GM21737 (cell line): ENCODE measurements at regions not wholly inside any gene's neighbourhood (a gene's known extent, or its start where the extent isn't known, plus 50 kb on each side); places are given as distances from the start of the nearest gene placed in this dataset.

Source experiments
- ATAC-seq: cut with Tn5 transposase; IDR thresholded peaks from one replicate; pipeline ENCODE4 v1.9.1; 2021; ENCODE audit warnings: mild to moderate bottlenecking, moderate library complexity; ENCODE audit not compliant: unreplicated experiment

GRCh38 chr10:3852147-3852904, 67.3 kb upstream of the KLF6 start:
- peak; percentile 80 for ATAC-seq

- ATAC-seq = peak; percentile 36
Observed at GRCh38 chr10:3850999-3851937, 66.3 kb upstream of the KLF6 start.

- no peak for ATAC-seq
Observed at GRCh38 chr10:3848775-3849635, 64.0 kb upstream of the KLF6 start.

DNA sequence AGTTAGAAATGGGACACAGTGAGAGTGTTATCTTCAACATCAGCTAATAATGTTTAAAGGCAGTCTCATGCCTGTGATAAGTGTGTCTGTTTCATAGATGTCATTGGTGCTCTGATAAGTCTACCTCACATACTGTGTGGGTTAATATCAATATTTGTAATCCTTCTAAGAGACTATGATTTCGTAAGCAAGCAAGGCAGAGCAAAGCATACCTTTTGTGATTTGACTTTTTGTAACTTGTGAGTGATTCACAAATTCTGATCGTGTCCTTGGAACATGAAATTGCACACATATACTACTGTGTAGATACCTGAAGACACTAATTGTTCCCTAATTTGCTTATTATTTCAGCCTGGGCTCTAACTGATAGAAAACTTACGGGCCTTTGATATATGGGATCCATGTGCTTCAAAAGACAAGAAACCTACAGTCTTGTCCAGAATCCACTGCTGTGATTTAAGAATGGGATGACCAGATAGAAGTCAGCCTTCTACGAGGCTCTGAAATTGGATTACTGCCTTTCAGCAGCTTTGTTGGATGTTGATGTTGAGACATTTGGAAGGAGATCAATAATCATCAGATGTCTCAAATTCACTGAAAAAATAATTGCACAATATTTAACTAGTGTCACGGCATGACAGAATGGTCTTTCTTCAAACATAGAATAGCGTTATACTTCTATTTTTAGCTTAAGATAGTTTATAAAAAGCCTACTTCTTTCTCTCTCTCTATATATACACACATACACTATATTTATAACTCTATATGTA, 63.2 kb upstream of the KLF6 start:
- ATAC-seq = no peak

GRCh38 chr10:3846736-3847135, 61.7 kb upstream of the KLF6 start:
- ATAC-seq = no peak

- no peak for ATAC-seq
Observed at GRCh38 chr10:3844491-3845025, 59.5 kb upstream of the KLF6 start.

- ATAC-seq = no peak
Observed at GRCh38 chr10:3838460-3839437, 53.7 kb upstream of the KLF6 start.

DNA sequence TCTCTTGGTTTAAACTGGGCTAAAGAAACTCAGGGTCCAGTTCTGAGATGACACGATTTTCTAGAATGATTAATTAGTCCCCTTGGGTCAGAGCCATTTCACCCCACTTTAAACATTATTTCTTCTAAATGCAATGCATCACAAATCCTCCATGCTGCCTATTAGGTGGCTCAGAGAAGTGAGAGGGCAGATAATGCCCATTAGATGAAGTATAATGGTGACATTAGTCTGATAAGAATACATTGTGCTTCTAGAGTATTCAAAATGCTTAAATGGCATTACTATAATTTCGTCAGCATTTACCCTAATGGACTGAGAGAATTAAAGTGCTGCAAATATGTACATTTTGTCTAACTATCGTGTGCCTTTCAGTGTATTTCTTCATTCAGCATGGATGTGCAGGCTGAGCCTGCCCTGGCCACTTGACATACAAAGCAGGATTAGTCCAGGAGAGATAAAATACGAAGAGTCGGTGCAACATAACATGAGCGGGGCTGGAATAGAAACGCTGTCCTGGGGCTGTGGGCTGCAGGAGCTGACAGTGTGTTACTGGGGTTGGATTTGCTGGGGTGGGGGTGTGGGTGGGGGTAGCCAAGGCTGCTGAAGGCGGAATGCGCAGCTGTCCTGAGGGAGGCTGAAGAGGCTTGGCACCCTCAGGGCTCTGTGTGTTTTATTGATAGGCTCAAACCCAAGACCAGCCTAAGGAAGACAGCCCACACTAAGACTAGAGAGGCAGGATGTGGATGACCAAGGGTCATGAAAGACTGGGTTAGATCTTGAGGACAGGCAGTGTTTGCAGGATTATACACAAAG, 52.8 kb upstream of the KLF6 start:
- ATAC-seq = no peak

DNA sequence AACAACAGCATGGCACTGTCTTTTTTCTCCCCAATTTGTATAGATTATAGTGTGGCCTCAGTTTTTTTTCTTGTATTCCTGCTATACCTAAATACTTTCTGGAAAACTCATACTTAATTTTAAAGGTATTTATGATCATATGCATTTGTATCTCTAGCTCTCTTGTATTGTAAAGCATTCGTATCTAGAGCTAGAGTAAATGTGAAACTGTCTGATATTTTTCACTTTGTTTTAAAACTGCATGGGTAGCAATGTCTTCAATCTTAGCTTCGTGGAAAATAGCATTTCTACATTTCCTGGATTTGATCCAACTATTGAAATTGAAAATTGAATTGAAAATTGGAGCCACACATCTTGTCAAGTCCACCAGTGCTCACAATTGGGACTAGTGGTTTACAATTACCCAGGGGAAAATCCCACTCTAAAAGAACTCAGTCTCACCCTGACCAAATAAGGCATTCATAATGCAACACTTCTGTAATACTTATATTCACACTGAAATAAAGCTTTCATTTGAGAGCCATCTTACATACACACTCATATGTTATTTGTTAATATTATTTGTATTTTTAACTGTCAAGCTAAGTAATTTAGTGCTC, 51.3 kb upstream of the KLF6 start:
- ATAC-seq = no peak

DNA sequence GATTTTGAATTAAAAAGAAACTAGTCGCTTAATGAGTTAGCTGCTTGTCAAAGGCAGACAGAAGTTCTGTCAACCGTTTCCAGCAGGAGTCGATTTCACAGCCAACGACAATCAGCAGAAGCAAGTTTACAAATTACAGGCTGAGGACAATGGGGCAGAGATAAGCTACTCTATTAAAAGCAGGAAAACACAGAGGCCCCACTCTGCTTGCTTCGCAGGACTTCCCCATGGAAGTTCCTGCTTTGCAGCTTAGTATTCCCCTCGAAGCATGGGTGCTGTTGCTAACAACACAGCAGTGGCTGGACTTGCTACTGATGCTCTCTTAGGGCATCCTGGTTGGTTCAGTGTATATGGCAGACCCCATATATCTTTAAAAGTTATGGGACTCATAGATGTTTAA, 50.8 kb upstream of the KLF6 start:
- ATAC-seq = no peak

DNA sequence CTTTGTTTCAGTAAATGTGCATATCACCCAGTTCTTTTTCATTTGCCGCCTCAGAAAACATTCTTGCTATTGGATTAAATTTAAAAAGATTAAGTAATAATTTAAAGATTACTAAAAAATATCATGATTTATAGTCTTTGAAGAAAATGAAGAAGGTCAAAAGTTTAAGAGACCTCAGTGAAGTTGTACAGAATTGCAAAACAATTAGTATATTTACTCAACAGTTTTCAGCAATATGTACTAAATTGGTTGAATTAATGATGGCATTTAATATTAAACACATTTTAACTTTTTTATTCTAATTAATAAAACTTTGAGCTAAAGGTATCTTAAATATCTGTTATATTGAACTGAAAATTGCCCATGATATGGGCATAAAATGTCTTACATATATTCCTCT, 49.9 kb upstream of the KLF6 start:
- ATAC-seq = no peak
